ENCODE measurements at regions not wholly inside any gene's neighbourhood (a gene's known extent, or its start where the extent isn't known, plus 50 kb on each side); places are given as distances from the start of the nearest gene placed in this dataset.

- Histone ChIP-seq H3K4me3 (no peak overlapping the region), H3K4me1 (no peaks in the 10 kb centered on the region), H3K27me3 (no peaks in the 10 kb centered on the region), H3K27ac (replicated peaks in 1 of 4) (no peak overlapping the region), H3K9me3 (no peaks in the 10 kb centered on the region), H3K36me3 (no peaks in the 10 kb centered on the region)
- DNase-seq (ENCODE audit: extremely low spot score), result no peak
- WGBS, result 86% methylated on average over 2 of the region's 2 CpGs
- intact Hi-C loops (cut with DNase I), result no loop called here
- no peak for TF ChIP-seq EP300 (IDR thresholded peaks at IDR 0.05)
- TF ChIP-seq CTCF (IDR thresholded peaks at IDR 0.05), result no peak
These were observed 192.1 kb downstream of the HGF start for GRCh38 chr7:81577642-81578340.

- intact Hi-C loops (cut with DNase I), result no loop called here
- Histone ChIP-seq H3K36me3 (no peaks in the 10 kb centered on the region), H3K27ac (replicated peaks in 1 of 4) (no peak overlapping the region), H3K4me3 (no peak overlapping the region), H3K4me1 (no peaks in the 10 kb centered on the region), H3K9me3 (no peaks in the 10 kb centered on the region), H3K27me3 (no peaks in the 10 kb centered on the region)
- DNase-seq (ENCODE audit: extremely low spot score), result no peak
- TF ChIP-seq EP300 (IDR thresholded peaks at IDR 0.05), result no peak
- TF ChIP-seq POLR2A (IDR thresholded peaks at IDR 0.05; ENCODE audit: low read depth), result no peak
- TF ChIP-seq CTCF (IDR thresholded peaks at IDR 0.05), result no peak
- TF ChIP-seq POLR2AphosphoS5 (IDR thresholded peaks at IDR 0.05), result no peak
- 86% methylated on average over 6 of the region's 6 CpGs for WGBS
These were observed 195.0 kb downstream of the HGF start for GRCh38 chr7:81574723-81575326.

- H3K27ac ChIP-seq (replicated peaks in 1 of 4), result no peak overlapping the region
- 92% methylated on average over 1 of the region's 1 CpG for WGBS
- intact Hi-C loops (cut with DNase I), result no loop called here
- H3K27me3 ChIP-seq, result no peaks in the 10 kb centered on the region
- no peak overlapping the region for H3K4me3 ChIP-seq
- H3K4me1 ChIP-seq, result no peaks in the 10 kb centered on the region
- no peaks in the 10 kb centered on the region for H3K36me3 ChIP-seq
- H3K9me3 ChIP-seq, result no peaks in the 10 kb centered on the region
- TF ChIP-seq EP300 (IDR thresholded peaks at IDR 0.05) (no peak), CTCF (IDR thresholded peaks at IDR 0.05) (no peak), POLR2A (IDR thresholded peaks at IDR 0.05; ENCODE audit: low read depth) (no peak), POLR2AphosphoS5 (IDR thresholded peaks at IDR 0.05) (no peak)
- DNase-seq (ENCODE audit: extremely low spot score), result no peak
These were observed 195.9 kb downstream of the HGF start for GRCh38 chr7:81573932-81574331.

DNA sequence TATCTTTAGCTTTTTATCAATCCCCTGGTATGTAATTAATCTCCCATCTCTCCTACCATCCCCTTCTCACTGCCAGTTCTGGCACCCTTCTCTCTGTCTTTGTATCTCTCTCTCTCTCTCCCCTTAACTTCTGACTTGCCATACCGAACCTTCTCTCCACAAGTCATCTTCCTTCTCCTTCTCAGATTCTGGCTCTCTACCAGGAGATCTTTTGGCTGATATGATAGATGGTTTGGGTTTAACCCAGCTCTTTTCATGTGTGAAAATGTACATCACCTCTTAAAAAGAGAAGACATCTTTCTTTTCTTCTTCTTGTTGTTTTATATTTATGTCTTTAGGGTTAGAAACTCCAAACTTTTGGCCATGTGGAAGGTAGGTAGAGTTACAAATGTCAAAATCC lies 196.7 kb downstream of the HGF start:
- Histone ChIP-seq H3K27me3 (no peaks in the 10 kb centered on the region), H3K27ac (replicated peaks in 1 of 4) (no peak overlapping the region), H3K4me3 (no peak overlapping the region), H3K9me3 (no peaks in the 10 kb centered on the region), H3K4me1 (no peaks in the 10 kb centered on the region), H3K36me3 (no peaks in the 10 kb centered on the region)
- 64% methylated on average over 1 of the region's 1 CpG for WGBS
- DNase-seq (ENCODE audit: extremely low spot score), result no peak
- intact Hi-C loops (cut with DNase I), result no loop called here
- TF ChIP-seq EP300 (IDR thresholded peaks at IDR 0.05) (no peak), POLR2AphosphoS5 (IDR thresholded peaks at IDR 0.05) (no peak), POLR2A (IDR thresholded peaks at IDR 0.05; ENCODE audit: low read depth) (no peak), CTCF (IDR thresholded peaks at IDR 0.05) (no peak)

DNA sequence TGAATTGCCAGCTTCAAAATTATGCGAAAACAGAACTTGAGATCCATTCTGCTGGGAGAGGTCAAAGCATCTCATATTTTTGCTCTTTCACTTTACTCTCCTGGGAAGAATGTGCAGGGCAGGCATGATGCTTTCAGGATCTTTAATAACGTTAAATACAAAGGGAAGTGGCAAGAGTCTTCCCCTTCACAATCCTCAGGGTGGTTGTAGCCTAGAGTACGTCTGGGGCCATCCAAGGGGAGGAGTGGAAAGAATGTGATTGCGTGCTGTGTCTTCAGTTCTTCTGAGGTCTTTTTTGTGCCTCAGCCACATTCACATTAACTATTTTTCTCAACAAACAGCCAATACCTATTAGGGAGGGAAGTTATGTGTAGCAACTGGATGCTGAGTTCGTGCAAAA lies 207.3 kb downstream of the HGF start:
- intact Hi-C loops (cut with DNase I), result no loop called here
- Histone ChIP-seq H3K36me3 (no peaks in the 10 kb centered on the region), H3K4me1 (no peaks in the 10 kb centered on the region), H3K27me3 (no peaks in the 10 kb centered on the region), H3K27ac (replicated peaks in 1 of 4) (no peak overlapping the region), H3K9me3 (no peaks in the 10 kb centered on the region), H3K4me3 (no peak overlapping the region)
- WGBS, result 78% methylated on average over 5 of the region's 5 CpGs
- no peak for DNase-seq (ENCODE audit: extremely low spot score)
- TF ChIP-seq POLR2AphosphoS5 (IDR thresholded peaks at IDR 0.05), result no peak
- TF ChIP-seq CTCF (IDR thresholded peaks at IDR 0.05), result no peak
- TF ChIP-seq POLR2A (IDR thresholded peaks at IDR 0.05; ENCODE audit: low read depth), result no peak
- no peak for TF ChIP-seq EP300 (IDR thresholded peaks at IDR 0.05)

Measured in esophagus muscularis mucosa (tissue), 4 donors.